HEK293T (cell line): ENCODE measurements at regions not wholly inside any gene's neighbourhood (a gene's known extent, or its start where the extent isn't known, plus 50 kb on each side); places are given as distances from the start of the nearest gene placed in this dataset.

Source experiments
- CTCF ChIA-PET: fragments of 350-600 bp; formaldehyde crosslinking; extraction: SDS; loops from one replicate; lab custom pipeline; 2021; ENCODE audit warnings: antibody characterized with exemption, inconsistent platforms; lab: Yijun Ruan, JAX
- POLR2A ChIA-PET: fragments of 350-600 bp; formaldehyde crosslinking; extraction: SDS; loops from one replicate; lab custom pipeline; 2020; ENCODE audit warnings: antibody characterized with exemption, inconsistent platforms; lab: Yijun Ruan, JAX
- DNase-seq: peaks from one replicate; pipeline ENCODE4 v3.0.0; 2012; ENCODE audit warnings: mixed read lengths; ENCODE audit errors: extremely low spot score
- ARNT ChIP-seq: fragments of 450-650 bp; IDR thresholded peaks from 2 replicates; pipeline ENCODE4 v1.6.1; 2017; ENCODE audit warnings: mild to moderate bottlenecking
- BHLHE40 ChIP-seq: fragments of 450-650 bp; IDR thresholded peaks from 2 replicates; pipeline ENCODE4 v1.6.1; 2016; ENCODE audit warnings: mild to moderate bottlenecking, moderate library complexity, borderline replicate concordance
- CTBP1 ChIP-seq: fragments of 450-650 bp; IDR thresholded peaks from 2 replicates; pipeline ENCODE4 v1.6.1; 2016; ENCODE audit warnings: borderline replicate concordance
- ELF4 ChIP-seq: fragments of 450-650 bp; IDR thresholded peaks from 2 replicates; pipeline ENCODE4 v1.6.1; 2017; ENCODE audit warnings: antibody characterized with exemption
- FOXA1 ChIP-seq: fragments of 450-650 bp; IDR thresholded peaks from 2 replicates; pipeline ENCODE4 v1.6.1; 2016; ENCODE audit warnings: mild to moderate bottlenecking
- FOXK2 ChIP-seq: fragments of 450-650 bp; IDR thresholded peaks from 2 replicates; pipeline ENCODE4 v1.6.1; 2016; ENCODE audit warnings: mild to moderate bottlenecking
- FOXM1 ChIP-seq: fragments of 450-650 bp; IDR thresholded peaks from 2 replicates; pipeline ENCODE4 v1.6.1; 2017; ENCODE audit warnings: mild to moderate bottlenecking, borderline replicate concordance
- HDGF ChIP-seq: fragments of 450-650 bp; IDR thresholded peaks from 2 replicates; pipeline ENCODE4 v1.6.1; 2017; ENCODE audit warnings: antibody characterized with exemption, borderline replicate concordance
- L3MBTL2 ChIP-seq: fragments of 450-650 bp; conservative IDR thresholded peaks from 2 replicates; pipeline ENCODE4 v1.6.1; 2016; ENCODE audit warnings: mild to moderate bottlenecking
- LEF1 ChIP-seq: fragments of 450-650 bp; IDR thresholded peaks from 2 replicates; pipeline ENCODE4 v1.6.1; 2017; ENCODE audit warnings: mild to moderate bottlenecking, borderline replicate concordance
- NFRKB ChIP-seq: fragments of 450-650 bp; IDR thresholded peaks from 2 replicates; pipeline ENCODE4 v1.6.1; 2016; ENCODE audit warnings: mild to moderate bottlenecking, moderate library complexity
- SP1 ChIP-seq: fragments of 450-650 bp; IDR thresholded peaks from 2 replicates; pipeline ENCODE4 v1.6.1; 2017
- SUZ12 ChIP-seq: fragments of 450-650 bp; IDR thresholded peaks from 2 replicates; pipeline ENCODE4 v1.6.1; 2016; ENCODE audit warnings: mild to moderate bottlenecking
- TARDBP ChIP-seq: fragments of 450-650 bp; IDR thresholded peaks from 2 replicates; pipeline ENCODE4 v1.6.1; 2016
- ZNF384 ChIP-seq: fragments of 450-650 bp; IDR thresholded peaks from 2 replicates; pipeline ENCODE4 v1.6.1; 2016
- TF ChIP-seq, protein P1 (sequence below): fragments of 450-650 bp; IDR thresholded peaks from 2 replicates; pipeline ENCODE4 v1.6.1; 2016

GRCh38 chr2:37776487-37776886 is 105.0 kb upstream of the CDC42EP3 start:
- TF ChIP-seq CTBP1: no peak
- no peak for TF ChIP-seq BHLHE40
- TF ChIP-seq FOXM1: no peak
- no peak for TF ChIP-seq FOXK2
- TF ChIP-seq ZNF384: no peak
- no peak for TF ChIP-seq ARNT
- TF ChIP-seq FOXA1: no peak
- no peak for TF ChIP-seq TARDBP
- no peak for TF ChIP-seq NFRKB
- no peak for TF ChIP-seq HDGF
- TF ChIP-seq SP1: no peak
- no peak for TF ChIP-seq LEF1
- TF ChIP-seq, protein P1, sequence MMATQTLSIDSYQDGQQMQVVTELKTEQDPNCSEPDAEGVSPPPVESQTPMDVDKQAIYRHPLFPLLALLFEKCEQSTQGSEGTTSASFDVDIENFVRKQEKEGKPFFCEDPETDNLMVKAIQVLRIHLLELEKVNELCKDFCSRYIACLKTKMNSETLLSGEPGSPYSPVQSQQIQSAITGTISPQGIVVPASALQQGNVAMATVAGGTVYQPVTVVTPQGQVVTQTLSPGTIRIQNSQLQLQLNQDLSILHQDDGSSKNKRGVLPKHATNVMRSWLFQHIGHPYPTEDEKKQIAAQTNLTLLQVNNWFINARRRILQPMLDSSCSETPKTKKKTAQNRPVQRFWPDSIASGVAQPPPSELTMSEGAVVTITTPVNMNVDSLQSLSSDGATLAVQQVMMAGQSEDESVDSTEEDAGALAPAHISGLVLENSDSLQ: no peak
- TF ChIP-seq L3MBTL2: no peak
- TF ChIP-seq SUZ12: no peak
- TF ChIP-seq ELF4: no peak
- ChIA-PET CTCF (no interaction called here), POLR2A (interaction anchor here (1.5 kb wide), 1 partner anchor 23 kb away, joined by 3 read pairs; no protein-coding TSS in a partner anchor)
- no peak for DNase-seq

DNA sequence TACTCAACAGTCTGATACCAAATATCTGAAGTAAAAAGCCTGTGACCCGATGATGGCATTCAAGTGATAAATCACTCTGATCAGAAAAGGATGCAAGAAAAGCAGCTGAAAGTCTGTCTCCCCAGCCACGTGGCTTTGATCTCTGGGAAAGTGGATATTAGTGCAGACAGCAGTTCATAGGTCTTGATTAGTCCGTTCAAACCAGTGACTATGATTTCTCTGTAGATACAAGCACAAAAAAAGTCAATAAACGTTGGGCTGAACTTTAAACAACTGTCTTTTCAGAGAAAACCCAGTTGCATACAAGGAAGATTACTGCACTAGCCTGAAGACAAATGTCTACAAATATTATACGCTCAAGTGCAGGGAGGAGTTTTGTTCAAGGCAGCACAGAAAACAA is 107.7 kb upstream of the CDC42EP3 start:
- CTCF ChIA-PET: no interaction called here
- POLR2A ChIA-PET: no interaction called here
- TF ChIP-seq SP1 (no peak), BHLHE40 (no peak)
- no peak for DNase-seq

DNA sequence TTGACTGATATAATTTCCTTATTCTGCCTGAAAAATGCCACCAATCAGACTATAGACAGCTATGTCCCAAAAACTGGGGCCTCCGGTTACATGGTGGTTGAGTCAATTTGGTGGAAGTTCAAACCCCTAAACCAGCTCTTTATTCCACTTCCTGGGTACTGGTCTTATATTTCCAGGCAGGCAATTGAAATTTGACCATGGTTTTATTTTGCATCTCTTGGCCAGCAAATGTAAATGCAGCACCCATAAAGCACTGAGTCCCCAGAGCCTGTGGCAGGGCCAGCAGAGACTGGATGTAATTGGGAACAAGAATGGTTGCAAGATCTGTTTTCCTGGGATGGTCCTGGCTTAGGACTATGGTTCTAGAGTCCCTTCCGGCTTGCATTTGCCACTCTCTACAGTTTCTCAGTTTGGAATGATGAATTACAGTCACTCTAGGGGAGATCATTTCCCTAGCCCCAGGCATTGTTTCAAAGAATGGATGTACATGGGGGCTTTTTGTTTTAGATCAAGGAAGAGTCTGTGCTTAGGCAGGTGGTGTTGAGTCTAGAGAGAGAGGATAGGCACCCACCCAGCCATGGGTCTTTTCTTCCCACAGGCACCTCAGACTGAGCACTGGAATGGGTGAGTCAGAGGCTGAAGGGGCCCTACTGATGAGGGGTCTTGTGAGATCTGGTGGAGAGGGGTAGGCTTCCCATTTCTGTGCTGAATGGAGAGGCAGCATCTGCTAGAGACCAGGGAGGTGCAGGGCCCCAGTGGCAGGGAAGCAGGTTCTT is 108.4 kb upstream of the CDC42EP3 start:
- DNase-seq: no peak
- ChIA-PET CTCF (no interaction called here), POLR2A (interaction anchor here (1.1 kb wide), 1 partner anchor 14 kb away, joined by 3 read pairs; no protein-coding TSS in a partner anchor)
- no peak for TF ChIP-seq FOXA1
- TF ChIP-seq BHLHE40: no peak
- no peak for TF ChIP-seq SUZ12
- no peak for TF ChIP-seq L3MBTL2
- no peak for TF ChIP-seq ZNF384
- TF ChIP-seq HDGF: no peak
- TF ChIP-seq FOXM1: no peak
- TF ChIP-seq TARDBP: no peak
- no peak for TF ChIP-seq LEF1
- TF ChIP-seq SP1: no peak
- no peak for TF ChIP-seq ARNT
- no peak for TF ChIP-seq ELF4
- TF ChIP-seq NFRKB: no peak
- TF ChIP-seq, protein P1: no peak
- TF ChIP-seq FOXK2: no peak

DNA sequence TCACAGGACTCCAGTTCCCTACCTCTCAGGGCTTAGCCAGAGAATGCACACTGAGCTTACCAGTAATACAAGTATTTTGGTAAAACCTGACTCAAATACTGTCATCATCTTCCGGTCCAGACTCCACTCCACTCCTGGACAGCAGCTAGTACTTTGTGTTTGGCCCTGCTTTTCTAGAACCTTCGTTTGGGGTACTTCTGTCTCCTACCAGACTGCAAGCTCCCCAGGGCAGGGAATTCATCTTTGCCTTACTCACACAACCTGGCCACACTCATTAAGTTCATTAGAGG is 108.9 kb upstream of the CDC42EP3 start:
- DNase-seq: no peak
- CTCF ChIA-PET: no interaction called here
- no peak for TF ChIP-seq FOXM1

DNA sequence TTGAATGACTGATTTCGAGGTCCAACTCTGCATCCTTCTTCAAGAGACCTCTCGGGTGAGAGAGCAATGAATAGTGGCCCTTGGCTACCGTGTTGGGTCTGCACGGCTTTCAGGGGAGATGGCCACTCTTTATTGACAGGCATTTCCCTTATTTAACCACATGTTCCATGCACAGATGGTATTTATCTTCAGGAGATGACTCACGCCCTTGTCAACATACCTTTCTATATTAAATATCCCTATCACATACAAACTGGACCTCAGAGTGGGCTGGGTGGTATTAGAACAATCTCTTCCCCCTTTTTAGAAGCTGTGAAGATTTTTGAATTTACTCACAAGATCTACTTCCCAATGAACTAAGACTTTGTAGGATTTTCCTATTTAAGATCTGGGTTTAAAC is 109.6 kb upstream of the CDC42EP3 start:
- DNase-seq: no peak
- TF ChIP-seq HDGF (no peak), NFRKB (no peak)
- CTCF ChIA-PET: no interaction called here
- POLR2A ChIA-PET: interaction anchor here (1.1 kb wide), 1 partner anchor 15 kb away, joined by 3 read pairs; no protein-coding TSS in a partner anchor

More for the DNA sequence above, 108.9 kb upstream of the CDC42EP3 start:
- POLR2A ChIA-PET: interaction anchor here (1.1 kb wide), 1 partner anchor 14 kb away, joined by 3 read pairs; no protein-coding TSS in a partner anchor

GRCh38 chr2:37782155-37782673 is 110.8 kb upstream of the CDC42EP3 start:
- ChIA-PET POLR2A (no interaction called here), CTCF (interaction anchor here (0.9 to 1.3 kb wide), 2 partner anchors 13 to 50 kb away, joined by 3 to 6 read pairs; no protein-coding TSS in a partner anchor)
- no peak for DNase-seq
- TF ChIP-seq ZNF384: no peak
- no peak for TF ChIP-seq ARNT
- TF ChIP-seq SP1: no peak
- TF ChIP-seq SUZ12: no peak
- TF ChIP-seq L3MBTL2: no peak
- TF ChIP-seq CTBP1: no peak
- no peak for TF ChIP-seq TARDBP
- no peak for TF ChIP-seq ELF4
- TF ChIP-seq NFRKB: no peak

- POLR2A ChIA-PET: no interaction called here
- no peak for DNase-seq
- CTCF ChIA-PET: interaction anchor here (0.6 to 1.3 kb wide), 3 partner anchors 12 to 614 kb away, joined by 3 to 6 read pairs (median 3); no protein-coding TSS in a partner anchor
- TF ChIP-seq NFRKB: no peak
- no peak for TF ChIP-seq LEF1
- no peak for TF ChIP-seq SUZ12
- no peak for TF ChIP-seq HDGF
- no peak for TF ChIP-seq ELF4
- no peak for TF ChIP-seq FOXA1
- TF ChIP-seq SP1: no peak
- no peak for TF ChIP-seq TARDBP
- no peak for TF ChIP-seq CTBP1
- no peak for TF ChIP-seq ARNT
- TF ChIP-seq BHLHE40: no peak
- no peak for TF ChIP-seq FOXK2
- no peak for TF ChIP-seq ZNF384
- no peak for TF ChIP-seq FOXM1
- TF ChIP-seq L3MBTL2: no peak
- TF ChIP-seq, protein P1: no peak
These were observed 111.4 kb upstream of the CDC42EP3 start for GRCh38 chr2:37782721-37783371.
